Chondrocyte (in vitro differentiated cells): ENCODE measurements at regions not wholly inside any gene's neighbourhood (a gene's known extent, or its start where the extent isn't known, plus 50 kb on each side); places are given as distances from the start of the nearest gene placed in this dataset.

Experiments
- DNase-seq: peaks from one replicate; pipeline ENCODE4 v3.0.0; 2021; ENCODE audit warnings: mixed read lengths, low spot score
- H3K27ac Mint-ChIP-seq: one replicate; pipeline ENCODE4 v1.8.0; 2021; ENCODE audit warnings: mild to moderate bottlenecking, moderate library complexity, mixed read lengths; ENCODE audit not compliant: unreplicated experiment
- H3K27me3 Mint-ChIP-seq: 2 replicates; pipeline ENCODE4 v1.8.0; 2021; ENCODE audit warnings: low read depth, mixed read lengths
- H3K36me3 Mint-ChIP-seq: 2 replicates; pipeline ENCODE4 v1.8.0; 2021; ENCODE audit warnings: low read depth, mixed read lengths
- H3K4me1 Mint-ChIP-seq: 2 replicates; pipeline ENCODE4 v1.8.0; 2021; ENCODE audit warnings: low read depth, mild to moderate bottlenecking, mixed read lengths
- H3K4me3 Mint-ChIP-seq: one replicate; pipeline ENCODE4 v1.8.0; 2021; ENCODE audit warnings: mild to moderate bottlenecking, moderate library complexity, mixed read lengths; ENCODE audit not compliant: unreplicated experiment
- H3K9me3 Mint-ChIP-seq: 2 replicates; pipeline ENCODE4 v1.8.0; 2021; ENCODE audit warnings: low read depth, mixed read lengths
- CTCF ChIP-seq: fragments of 200-600 bp; sonication (generic); IDR thresholded peaks from 2 replicates; pipeline ENCODE4 v1.5.0; 2021; ENCODE audit warnings: antibody characterized with exemption, mild to moderate bottlenecking, moderate library complexity

GRCh38 chr15:25059698-25060471 is 105.1 kb downstream of the SNRPN start:
- DNase-seq: peak; percentile 72
- H3K36me3 Mint-ChIP-seq: peaks cover 97% of the 10 kb centered on the region
- H3K4me3 Mint-ChIP-seq: no peak overlapping the region
- no peaks in the 10 kb centered on the region for H3K27me3 Mint-ChIP-seq
- no peaks in the 10 kb centered on the region for H3K4me1 Mint-ChIP-seq
- no peak for TF ChIP-seq CTCF
- no peak overlapping the region for H3K27ac Mint-ChIP-seq
- peaks cover 95% of the 10 kb centered on the region for H3K9me3 Mint-ChIP-seq

GRCh38 chr15:25060472-25060803 is 105.7 kb downstream of the SNRPN start:
- DNase-seq: no peak
- no peaks in the 10 kb centered on the region for H3K4me1 Mint-ChIP-seq

GRCh38 chr15:25060996-25061620 is 106.3 kb downstream of the SNRPN start:
- no peak overlapping the region for H3K4me3 Mint-ChIP-seq
- H3K36me3 Mint-ChIP-seq: peaks cover 97% of the 10 kb centered on the region
- peaks cover 95% of the 10 kb centered on the region for H3K9me3 Mint-ChIP-seq
- no peaks in the 10 kb centered on the region for H3K4me1 Mint-ChIP-seq
- H3K27ac Mint-ChIP-seq: no peak overlapping the region
- no peak for TF ChIP-seq CTCF
- no peaks in the 10 kb centered on the region for H3K27me3 Mint-ChIP-seq
- peak; percentile 44 for DNase-seq

More at GRCh38 chr15:25060472-25060803, 105.7 kb downstream of the SNRPN start:
- no peaks in the 10 kb centered on the region for H3K27me3 Mint-ChIP-seq
- peaks cover 95% of the 10 kb centered on the region for H3K9me3 Mint-ChIP-seq
- no peak overlapping the region for H3K27ac Mint-ChIP-seq
- no peak overlapping the region for H3K4me3 Mint-ChIP-seq
- TF ChIP-seq CTCF: no peak
- peaks cover 97% of the 10 kb centered on the region for H3K36me3 Mint-ChIP-seq

GRCh38 chr15:25061808-25062550 is 107.2 kb downstream of the SNRPN start:
- H3K27me3 Mint-ChIP-seq: no peaks in the 10 kb centered on the region
- no peak overlapping the region for H3K27ac Mint-ChIP-seq
- peaks cover 95% of the 10 kb centered on the region for H3K9me3 Mint-ChIP-seq
- TF ChIP-seq CTCF: no peak
- no peak overlapping the region for H3K4me3 Mint-ChIP-seq
- no peaks in the 10 kb centered on the region for H3K4me1 Mint-ChIP-seq
- peaks cover 98% of the 10 kb centered on the region for H3K36me3 Mint-ChIP-seq
- peak; percentile 57 for DNase-seq
